Esophagus squamous epithelium (tissue), 4 donors: ENCODE measurements at regions not wholly inside any gene's neighbourhood (a gene's known extent, or its start where the extent isn't known, plus 50 kb on each side); places are given as distances from the start of the nearest gene placed in this dataset.

Source experiments
- POLR2A ChIP-seq, 4 donors: fragments of 450-650 bp; IDR thresholded peaks; one replicate each; pipeline ENCODE4 v1.6.1; 2017; ENCODE audit warnings: antibody characterized with exemption in 4 of 4, mild to moderate bottlenecking in 4 of 4, moderate library complexity in 3 of 4
- TF ChIP-seq, protein P1 (sequence below), 6 experiments: fragments of 450-650 bp in 4 of 6; fragments of 200-600 bp in 2 of 6; sonication (generic) in 2 of 6; IDR thresholded peaks; one replicate each; pipeline ENCODE4 v1.5.1; 2016 to 2019; ENCODE audit warnings: antibody characterized with exemption in 6 of 6, mild to moderate bottlenecking in 4 of 6, moderate library complexity in 4 of 6

GRCh38 chr6:56840467-56841380 is 114.2 kb upstream of the BEND6 start:
- TF ChIP-seq, protein P1, sequence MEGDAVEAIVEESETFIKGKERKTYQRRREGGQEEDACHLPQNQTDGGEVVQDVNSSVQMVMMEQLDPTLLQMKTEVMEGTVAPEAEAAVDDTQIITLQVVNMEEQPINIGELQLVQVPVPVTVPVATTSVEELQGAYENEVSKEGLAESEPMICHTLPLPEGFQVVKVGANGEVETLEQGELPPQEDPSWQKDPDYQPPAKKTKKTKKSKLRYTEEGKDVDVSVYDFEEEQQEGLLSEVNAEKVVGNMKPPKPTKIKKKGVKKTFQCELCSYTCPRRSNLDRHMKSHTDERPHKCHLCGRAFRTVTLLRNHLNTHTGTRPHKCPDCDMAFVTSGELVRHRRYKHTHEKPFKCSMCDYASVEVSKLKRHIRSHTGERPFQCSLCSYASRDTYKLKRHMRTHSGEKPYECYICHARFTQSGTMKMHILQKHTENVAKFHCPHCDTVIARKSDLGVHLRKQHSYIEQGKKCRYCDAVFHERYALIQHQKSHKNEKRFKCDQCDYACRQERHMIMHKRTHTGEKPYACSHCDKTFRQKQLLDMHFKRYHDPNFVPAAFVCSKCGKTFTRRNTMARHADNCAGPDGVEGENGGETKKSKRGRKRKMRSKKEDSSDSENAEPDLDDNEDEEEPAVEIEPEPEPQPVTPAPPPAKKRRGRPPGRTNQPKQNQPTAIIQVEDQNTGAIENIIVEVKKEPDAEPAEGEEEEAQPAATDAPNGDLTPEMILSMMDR (IDR thresholded peaks at IDR 0.05), result no peak
- no peak for TF ChIP-seq POLR2A (IDR thresholded peaks at IDR 0.05)
